Superior temporal gyrus (tissue), 1 donor: ENCODE measurements at regions not wholly inside any gene's neighbourhood (a gene's known extent, or its start where the extent isn't known, plus 50 kb on each side); places are given as distances from the start of the nearest gene placed in this dataset.
A peak's percentile ranks its signal among the peaks of the same experiment; 100 is the strongest.

ENCODE experiments used
- DNase-seq: peaks from one replicate; pipeline ENCODE4 v3.0.0-alpha.2; 2016; ENCODE audit errors: extremely low spot score

- no peak for DNase-seq
Observed at GRCh38 chr18:42620657-42621056, 494.8 kb downstream of the RIT2 start.

DNA sequence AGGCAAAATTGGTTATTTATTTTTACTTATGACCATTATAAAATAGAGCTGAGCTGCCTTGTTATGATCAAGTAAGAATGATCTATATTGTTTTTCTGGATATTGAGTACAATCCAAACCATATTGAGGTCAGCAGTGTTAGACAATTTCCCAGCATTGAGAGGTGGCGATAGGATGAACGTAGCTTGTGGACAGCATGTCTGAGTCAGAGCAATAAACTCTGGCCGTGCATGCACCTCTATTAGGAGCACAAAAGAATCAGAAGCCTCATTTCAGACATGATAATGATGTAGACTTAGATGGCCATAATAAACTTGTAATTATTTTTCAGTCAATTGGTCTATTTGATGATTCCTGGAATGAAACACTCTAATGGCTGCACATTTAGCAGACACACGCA is 491.6 kb downstream of the RIT2 start:
- no peak for DNase-seq

GRCh38 chr18:42632801-42633200 is 482.7 kb downstream of the RIT2 start:
- no peak for DNase-seq

DNA sequence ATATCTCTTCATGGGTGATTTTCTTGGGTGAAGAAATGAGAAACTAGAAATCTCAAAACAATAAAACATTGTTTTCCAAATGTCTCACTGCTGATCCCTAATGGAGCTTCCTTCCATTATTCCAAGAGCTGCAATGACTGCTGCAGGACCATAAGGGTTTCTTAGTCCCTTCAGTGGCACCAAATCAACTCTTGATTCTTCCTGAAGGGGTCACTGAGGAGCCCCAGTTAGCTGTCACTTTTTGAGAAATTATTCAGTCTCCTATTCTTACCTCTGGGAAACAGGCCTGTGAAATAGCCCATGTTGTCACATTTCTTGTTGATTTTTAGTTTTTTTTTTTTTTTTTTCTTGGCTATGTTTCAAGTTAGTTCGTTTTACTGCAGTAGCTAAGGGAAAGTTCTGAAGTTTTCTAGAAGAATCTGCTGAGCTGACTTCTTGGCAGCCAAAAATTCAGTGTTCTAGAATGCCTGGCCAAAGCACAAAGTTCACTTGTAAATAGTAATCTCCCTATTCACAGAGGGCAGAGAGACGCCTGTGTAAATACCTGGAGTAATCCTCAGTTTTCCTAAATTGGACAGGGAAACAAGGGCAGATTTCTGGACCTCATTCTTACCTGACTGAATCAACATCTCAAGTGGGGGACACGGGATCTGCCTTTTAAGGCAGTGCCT is 480.0 kb downstream of the RIT2 start:
- no peak for DNase-seq

DNA sequence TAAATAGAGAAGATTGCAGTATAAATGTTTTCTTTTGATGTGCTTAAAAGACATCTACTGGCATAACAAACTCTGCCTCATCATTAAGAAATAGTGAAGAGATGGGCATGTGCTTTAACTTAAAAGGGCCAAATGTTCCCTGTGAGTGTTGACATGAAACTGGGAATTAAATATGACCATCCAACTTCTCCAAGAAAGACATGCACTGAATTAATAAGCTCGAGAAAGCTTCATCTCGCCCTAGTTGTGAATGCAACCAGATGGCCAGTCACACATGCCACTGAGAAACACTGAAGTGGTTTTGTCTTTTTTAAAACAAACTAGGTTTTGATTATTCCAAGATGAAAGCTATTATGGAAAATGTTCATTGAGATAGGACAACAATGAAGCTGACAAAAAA is 479.2 kb downstream of the RIT2 start:
- no peak for DNase-seq

- no peak for DNase-seq
Observed at GRCh38 chr18:42640160-42640559, 475.3 kb downstream of the RIT2 start.

- peak; percentile 59 for DNase-seq
Observed at GRCh38 chr18:42641996-42642395, 473.5 kb downstream of the RIT2 start.

DNA sequence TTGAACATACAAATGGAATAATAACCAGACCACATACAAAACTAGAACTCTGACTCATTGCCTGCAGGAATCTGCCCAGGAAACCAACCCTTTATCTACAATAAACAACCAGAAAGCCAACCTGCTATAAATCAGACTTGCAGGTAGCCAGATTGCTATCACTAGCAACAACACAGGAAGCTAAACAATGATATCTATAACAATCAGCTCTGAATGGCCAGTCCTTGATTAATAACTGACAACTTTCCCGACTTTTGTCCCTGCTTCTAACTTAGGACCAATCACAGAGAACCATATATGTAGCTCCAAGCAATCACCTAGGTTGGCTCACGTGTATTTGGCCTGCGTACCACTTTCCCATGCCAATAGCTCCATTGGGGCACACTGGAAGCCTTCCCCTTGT is 470.8 kb downstream of the RIT2 start:
- no peak for DNase-seq

GRCh38 chr18:42649331-42650035 is 466.0 kb downstream of the RIT2 start:
- no peak for DNase-seq

DNA sequence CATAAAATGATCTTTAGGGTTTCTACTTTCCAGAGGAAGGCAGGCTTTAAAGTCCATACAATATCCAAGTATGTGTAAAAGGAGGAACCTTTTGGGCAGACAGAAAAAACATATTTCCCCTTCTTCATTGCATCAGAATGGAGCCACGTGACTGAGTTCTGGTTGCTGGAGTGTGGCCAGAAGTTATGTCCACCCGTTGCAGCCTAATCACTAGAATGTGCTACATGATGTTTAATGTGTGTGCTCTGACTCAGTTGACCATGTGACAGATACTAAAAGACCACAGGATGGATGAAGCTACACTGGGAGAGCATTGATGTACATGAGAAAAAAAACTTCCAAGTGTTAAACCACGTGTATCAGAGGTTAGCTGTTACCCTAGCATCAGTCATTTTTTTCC is 460.9 kb downstream of the RIT2 start:
- no peak for DNase-seq

GRCh38 chr18:42657551-42657950 is 457.9 kb downstream of the RIT2 start:
- DNase-seq, result no peak

DNA sequence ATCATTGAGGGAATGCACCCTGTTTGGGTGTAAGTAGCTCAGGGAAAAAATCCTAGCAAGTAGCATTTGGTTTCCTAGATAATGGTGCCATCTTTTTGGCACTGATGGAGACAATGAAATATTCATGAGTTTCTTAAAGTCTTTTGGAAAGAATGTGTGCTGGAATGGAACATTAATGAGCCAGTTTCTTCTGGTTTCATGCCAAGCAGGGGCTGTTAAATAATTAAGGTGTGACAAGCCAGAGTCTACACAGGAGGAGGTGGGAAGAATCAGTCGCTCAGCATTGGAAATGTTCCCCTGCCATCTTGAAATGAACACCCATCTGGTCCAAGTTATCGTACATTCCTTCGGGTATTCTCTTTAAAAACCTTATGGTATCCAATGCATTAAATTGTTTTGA is 457.3 kb downstream of the RIT2 start:
- DNase-seq, result no peak

- no peak for DNase-seq
Observed at GRCh38 chr18:42659187-42659586, 456.3 kb downstream of the RIT2 start.

DNA sequence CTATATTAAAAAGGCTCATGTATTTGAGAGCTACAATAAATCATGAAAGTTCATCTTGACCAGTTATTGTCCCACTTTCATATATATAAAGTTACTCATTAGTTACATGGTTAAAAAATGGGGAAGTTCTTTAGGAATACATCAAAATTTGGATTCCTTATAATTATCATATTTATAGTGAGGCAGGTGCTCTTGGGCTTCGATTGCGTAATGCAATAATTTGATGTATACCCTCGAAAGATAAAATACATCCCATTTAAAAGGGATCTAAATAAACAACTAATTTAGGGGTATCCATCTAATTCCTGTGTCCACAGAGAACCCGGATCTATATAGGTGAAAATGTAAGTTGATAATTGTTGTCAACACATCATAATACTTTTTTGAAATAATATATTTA is 444.6 kb downstream of the RIT2 start:
- DNase-seq, result no peak

GRCh38 chr18:42675810-42676209 is 439.7 kb downstream of the RIT2 start:
- DNase-seq, result no peak

- DNase-seq, result no peak
Observed at GRCh38 chr18:42683094-42683493, 432.4 kb downstream of the RIT2 start.

DNA sequence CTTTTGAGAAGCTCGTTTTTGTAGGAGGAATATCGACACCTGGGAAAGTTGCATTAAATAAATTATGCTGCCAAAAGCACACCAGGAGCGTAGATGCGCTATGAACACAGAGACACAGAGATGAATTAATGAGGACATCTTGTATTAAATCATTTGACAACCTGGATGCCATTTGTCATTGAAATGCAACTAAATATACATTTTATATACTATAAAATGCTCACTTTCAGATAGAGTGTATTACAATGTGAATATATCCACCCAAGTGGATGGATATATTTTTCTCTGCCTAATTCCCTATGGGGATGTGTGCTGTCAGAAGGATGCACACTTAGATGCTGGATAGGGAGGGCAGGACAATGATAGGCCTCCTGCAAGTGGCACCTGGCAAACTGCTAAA is 426.2 kb downstream of the RIT2 start:
- no peak for DNase-seq
